MM.1S (cell line): ENCODE measurements at regions not wholly inside any gene's neighbourhood (a gene's known extent, or its start where the extent isn't known, plus 50 kb on each side); places are given as distances from the start of the nearest gene placed in this dataset.

Experiments
- DNase-seq: peaks from one replicate; pipeline ENCODE4 v3.0.0-alpha.2; 2015
- H2AFZ ChIP-seq: fragments of 300-600 bp; sonication (generic); 2 replicates; pipeline ENCODE4 v1.6.0; 2016; ENCODE audit warnings: antibody characterized with exemption, low read length
- H3F3A ChIP-seq: fragments of 300-600 bp; sonication (generic); 2 replicates; pipeline ENCODE4 v1.6.1; 2016; ENCODE audit warnings: mild to moderate bottlenecking, antibody characterized with exemption, low read length, moderate library complexity, mixed read lengths; ENCODE audit not compliant: insufficient read depth
- H3K27ac ChIP-seq: fragments of 300-600 bp; sonication (generic); 2 replicates; pipeline ENCODE4 v1.5.1; 2016; ENCODE audit warnings: mild to moderate bottlenecking, low read length
- H3K27me3 ChIP-seq: fragments of 300-600 bp; sonication (generic); replicated peaks from 2 replicates; pipeline ENCODE4 v1.6.0; 2016; ENCODE audit warnings: low read length; ENCODE audit not compliant: insufficient read depth
- H3K36me3 ChIP-seq: fragments of 300-600 bp; sonication (generic); replicated peaks from 2 replicates; pipeline ENCODE4 v1.6.1; 2016; ENCODE audit warnings: mild to moderate bottlenecking, low read length, mixed read lengths; ENCODE audit not compliant: insufficient read depth
- H3K4me1 ChIP-seq: fragments of 300-600 bp; sonication (generic); 2 replicates; pipeline ENCODE4 v1.6.1; 2016; ENCODE audit warnings: low read length, mixed read lengths
- H3K4me2 ChIP-seq: fragments of 300-600 bp; sonication (generic); 2 replicates; pipeline ENCODE4 v1.6.0; 2016; ENCODE audit warnings: low read depth, low read length
- H3K4me3 ChIP-seq: fragments of 300-600 bp; sonication (generic); 2 replicates; pipeline ENCODE4 v1.5.1; 2016; ENCODE audit warnings: low read length, mixed read lengths
- H3K79me2 ChIP-seq: fragments of 300-600 bp; sonication (generic); 2 replicates; pipeline ENCODE4 v1.6.1; 2016; ENCODE audit warnings: mixed run types, low read length, mixed read lengths
- H3K9ac ChIP-seq: fragments of 300-600 bp; sonication (generic); 2 replicates; pipeline ENCODE4 v1.6.1; 2016; ENCODE audit warnings: low read length, mixed read lengths
- H3K9me2 ChIP-seq: fragments of 300-600 bp; sonication (generic); replicated peaks from 2 replicates; pipeline ENCODE4 v1.6.1; 2016; ENCODE audit warnings: mild to moderate bottlenecking, low read length, mixed read lengths; ENCODE audit not compliant: insufficient read depth
- H3K9me3 ChIP-seq: fragments of 300-600 bp; sonication (generic); replicated peaks from 2 replicates; pipeline ENCODE4 v1.6.1; 2016; ENCODE audit warnings: mild to moderate bottlenecking, low read length, mixed read lengths; ENCODE audit not compliant: insufficient read depth
- H4K20me1 ChIP-seq: fragments of 300-600 bp; sonication (generic); 2 replicates; pipeline ENCODE4 v1.6.1; 2016; ENCODE audit warnings: mild to moderate bottlenecking, low read length, moderate library complexity, mixed read lengths; ENCODE audit not compliant: insufficient read depth
- CTCF ChIP-seq: fragments of 300-600 bp; sonication (generic); IDR thresholded peaks from 2 replicates; pipeline ENCODE4 v1.5.1; 2016; ENCODE audit warnings: antibody characterized with exemption, low read length, mixed read lengths
- EZH2 ChIP-seq: fragments of 300-600 bp; sonication (generic); optimal IDR thresholded peaks from 2 replicates; pipeline ENCODE3; 2017; ENCODE audit warnings: low read depth, mild to moderate bottlenecking, antibody characterized with exemption, low read length, mixed read lengths
- EZH2phosphoT487 ChIP-seq: fragments of 300-600 bp; sonication (generic); IDR thresholded peaks from 2 replicates; pipeline ENCODE4 v1.6.1; 2018; ENCODE audit warnings: antibody characterized with exemption, low read length

GRCh38 chr14:82641050-82641540, 1107.4 kb upstream of the SEL1L start:
- Histone ChIP-seq H3K4me1 (no peaks in the 10 kb centered on the region), H3K4me3 (no peak overlapping the region), H3K9me2 (no peaks in the 10 kb centered on the region), H3K9ac (no peak overlapping the region), H2AFZ (no peak overlapping the region), H3K79me2 (no peaks in the 10 kb centered on the region), H3K36me3 (no peaks in the 10 kb centered on the region), H3K9me3 (no peaks in the 10 kb centered on the region), H3K4me2 (no peak overlapping the region), H3K27me3 (no peaks in the 10 kb centered on the region), H3K27ac (no peak overlapping the region), H4K20me1 (no peaks in the 10 kb centered on the region), H3F3A (no peaks in the 10 kb centered on the region)
- no peak for DNase-seq
- TF ChIP-seq CTCF (no peak), EZH2 (no peak), EZH2phosphoT487 (no peak)

- DNase-seq: no peak
- Histone ChIP-seq H2AFZ (no peak overlapping the region), H3K9me2 (no peaks in the 10 kb centered on the region), H3K9me3 (no peaks in the 10 kb centered on the region), H3K27ac (no peak overlapping the region), H3K4me2 (no peak overlapping the region), H3K79me2 (no peaks in the 10 kb centered on the region), H3K4me1 (no peaks in the 10 kb centered on the region), H3K9ac (no peak overlapping the region), H3K36me3 (no peaks in the 10 kb centered on the region), H3K4me3 (no peak overlapping the region), H3F3A (no peaks in the 10 kb centered on the region), H3K27me3 (no peaks in the 10 kb centered on the region), H4K20me1 (no peaks in the 10 kb centered on the region)
- TF ChIP-seq CTCF: no peak
- no peak for TF ChIP-seq EZH2
- no peak for TF ChIP-seq EZH2phosphoT487
These were observed 1108.8 kb upstream of the SEL1L start for GRCh38 chr14:82642425-82642824.

- no peak overlapping the region for H2AFZ ChIP-seq
- H3K4me2 ChIP-seq: no peak overlapping the region
- H4K20me1 ChIP-seq: no peaks in the 10 kb centered on the region
- DNase-seq: no peak
- no peaks in the 10 kb centered on the region for H3K9me3 ChIP-seq
- no peak overlapping the region for H3K27ac ChIP-seq
- no peak overlapping the region for H3K4me3 ChIP-seq
- TF ChIP-seq EZH2phosphoT487: no peak
- no peak for TF ChIP-seq CTCF
- no peak for TF ChIP-seq EZH2
- no peaks in the 10 kb centered on the region for H3F3A ChIP-seq
- H3K27me3 ChIP-seq: no peaks in the 10 kb centered on the region
- H3K9me2 ChIP-seq: no peaks in the 10 kb centered on the region
- H3K79me2 ChIP-seq: no peaks in the 10 kb centered on the region
- no peaks in the 10 kb centered on the region for H3K4me1 ChIP-seq
- H3K36me3 ChIP-seq: no peaks in the 10 kb centered on the region
- no peak overlapping the region for H3K9ac ChIP-seq
These were observed 1113.6 kb upstream of the SEL1L start for GRCh38 chr14:82647088-82647810.
